Liver (tissue), 8 donors: ENCODE measurements at regions not wholly inside any gene's neighbourhood (a gene's known extent, or its start where the extent isn't known, plus 50 kb on each side); places are given as distances from the start of the nearest gene placed in this dataset.
"Not testable (repeated sequence)": the region's sequence is repeated elsewhere in the genome, so short reads cannot be mapped to it uniquely, and the experiment has no call there.

Experiments
- DNase-seq: peaks from one replicate; pipeline ENCODE4 v3.0.0-alpha.2; 2017; ENCODE audit warnings: low spot score
- H3K27ac ChIP-seq, 2 donors: one replicate each; pipeline ENCODE4 v1.7.0; 2013; ENCODE audit warnings: inconsistent platforms in 2 of 2, low read length in 2 of 2, control low read depth in 1 of 2, low read depth in 1 of 2, mild to moderate bottlenecking in 1 of 2
- H3K27me3 ChIP-seq, 4 donors: one replicate each; pipeline versions ENCODE4 v1.6.1 to v1.7.0; 2013; ENCODE audit warnings: low read length in 3 of 4, inconsistent platforms in 1 of 4, mild to moderate bottlenecking in 1 of 4, moderate library complexity in 1 of 4; ENCODE audit not compliant: control insufficient read depth in 4 of 4, insufficient read depth in 4 of 4
- H3K36me3 ChIP-seq, 4 donors: one replicate each; pipeline versions ENCODE4 v1.6.1 to v1.7.0; 2013; ENCODE audit warnings: low read length in 3 of 4, mild to moderate bottlenecking in 3 of 4, low read depth in 1 of 4, moderate library complexity in 1 of 4; ENCODE audit not compliant: control insufficient read depth in 4 of 4, insufficient read depth in 3 of 4
- H3K4me1 ChIP-seq, 4 donors: one replicate each; pipeline versions ENCODE4 v1.6.1 to v1.7.0; 2013; ENCODE audit warnings: low read length in 3 of 4, mild to moderate bottlenecking in 3 of 4, moderate library complexity in 1 of 4; ENCODE audit not compliant: control insufficient read depth in 4 of 4, insufficient read depth in 4 of 4
- H3K4me3 ChIP-seq, 3 donors: one replicate each; pipeline versions ENCODE4 v1.6.1 to v1.7.0; 2013; ENCODE audit warnings: low read length in 3 of 3, control low read depth in 1 of 3, low read depth in 1 of 3, mild to moderate bottlenecking in 1 of 3
- H3K9ac ChIP-seq, 2 donors: one replicate each; pipeline ENCODE4 v1.7.0; 2013; ENCODE audit warnings: low read length in 2 of 2, mild to moderate bottlenecking in 2 of 2, moderate library complexity in 2 of 2, control low read depth in 1 of 2, low read depth in 1 of 2
- H3K9me3 ChIP-seq, 4 donors: one replicate each; pipeline versions ENCODE4 v1.6.1 to v1.7.0; 2013; ENCODE audit warnings: low read length in 3 of 4; ENCODE audit not compliant: control insufficient read depth in 4 of 4
- ATF3 ChIP-seq: IDR thresholded peaks from 2 replicates; pipeline ENCODE4 v1.6.1; 2016; ENCODE audit warnings: antibody characterized with exemption
- CTCF ChIP-seq: fragments of 150-350 bp; IDR thresholded peaks from 2 replicates; pipeline ENCODE4 v1.5.1; 2017; ENCODE audit warnings: improper control_type of control experiment, low read depth, low read length; ENCODE audit not compliant: missing input control
- FOXA1 ChIP-seq: IDR thresholded peaks from 2 replicates; pipeline ENCODE4 v1.6.1; 2016; ENCODE audit warnings: antibody characterized with exemption
- FOXA2 ChIP-seq: IDR thresholded peaks from 2 replicates; pipeline ENCODE4 v1.6.1; 2016; ENCODE audit warnings: antibody characterized with exemption
- GABPA ChIP-seq, 2 donors: IDR thresholded peaks in 1 of 2; conservative IDR thresholded peaks in 1 of 2; 2 replicates each; pipeline ENCODE4 v1.6.1; 2016; ENCODE audit warnings: antibody characterized with exemption in 2 of 2, mild to moderate bottlenecking in 1 of 2, moderate library complexity in 1 of 2
- HNF4A ChIP-seq, 2 donors: conservative IDR thresholded peaks; 2 replicates each; pipeline ENCODE4 v1.6.1; 2016; ENCODE audit warnings: antibody characterized with exemption in 2 of 2, mild to moderate bottlenecking in 2 of 2
- HNF4G ChIP-seq: IDR thresholded peaks from 2 replicates; pipeline ENCODE4 v1.6.1; 2016; ENCODE audit warnings: antibody characterized with exemption
- JUND ChIP-seq, 2 donors: IDR thresholded peaks; 2 replicates each; pipeline ENCODE4 v1.6.1; 2016; ENCODE audit warnings: antibody characterized with exemption in 2 of 2
- MAX ChIP-seq: IDR thresholded peaks from 2 replicates; pipeline ENCODE4 v1.6.1; 2016; ENCODE audit warnings: antibody characterized with exemption
- NR2F2 ChIP-seq: IDR thresholded peaks from 2 replicates; pipeline ENCODE4 v1.6.1; 2016; ENCODE audit warnings: antibody characterized with exemption
- RAD21 ChIP-seq, 2 donors: IDR thresholded peaks; 2 replicates each; pipeline ENCODE4 v1.6.1; 2016; ENCODE audit warnings: antibody characterized with exemption in 2 of 2, mild to moderate bottlenecking in 2 of 2
- RXRA ChIP-seq, 2 donors: IDR thresholded peaks; 2 replicates each; pipeline ENCODE4 v1.6.1; 2017 to 2018; ENCODE audit warnings: antibody characterized with exemption in 2 of 2, mild to moderate bottlenecking in 1 of 2
- YY1 ChIP-seq: IDR thresholded peaks from 2 replicates; pipeline ENCODE4 v1.6.1; 2016; ENCODE audit warnings: antibody characterized with exemption, mild to moderate bottlenecking
- ZBTB33 ChIP-seq: IDR thresholded peaks from 2 replicates; pipeline ENCODE4 v1.6.1; 2016; ENCODE audit warnings: antibody characterized with exemption
- WGBS: extraction: QIAGEN DNeasy Blood & Tissue Kit; methylation state at CpG from one replicate; pipeline ENCODE4 v1.1.7; 2013; 5-methylcytosine and 5-hydroxymethylcytosine counted together
- donor health status: healthy.
- donor health status: healthy.
- donor health status: healthy.
- donor health status: healthy.
- donor health status: healthy.

GRCh38 chr11:33974804-33975203 is 76.7 kb upstream of the CAPRIN1 start:
- DNase-seq: no peak
- H3K27me3 ChIP-seq: no peaks in the 10 kb centered on the region
- TF ChIP-seq GABPA (IDR thresholded peaks at IDR 0.05 in 1 of 2, conservative IDR thresholded peaks at IDR 0.05 in 1 of 2) (no peak), HNF4A (conservative IDR thresholded peaks at IDR 0.05) (no peak), FOXA2 (no peak), RXRA (IDR thresholded peaks at IDR 0.05) (no peak), HNF4G (no peak), RAD21 (IDR thresholded peaks at IDR 0.05) (no peak), CTCF (no peak), ATF3 (no peak), YY1 (no peak)
- H3K9ac ChIP-seq: no peak overlapping the region
- no peak overlapping the region for H3K27ac ChIP-seq
- WGBS: 78% methylated on average over 4 of the region's 4 CpGs
- no peaks in the 10 kb centered on the region for H3K9me3 ChIP-seq
- no peak overlapping the region for H3K4me3 ChIP-seq
- no peaks in the 10 kb centered on the region for H3K36me3 ChIP-seq
- no peaks in the 10 kb centered on the region for H3K4me1 ChIP-seq

- not testable (repeated sequence) for H3K36me3 ChIP-seq, H3K27me3 ChIP-seq, H3K4me3 ChIP-seq, H3K9me3 ChIP-seq, H3K27ac ChIP-seq, H3K4me1 ChIP-seq, DNase-seq, H3K9ac ChIP-seq
- WGBS: 54% methylated on average over 12 of the region's 12 CpGs
These were observed 79.7 kb upstream of the LMO2 start for GRCh38 chr11:33971530-33971929.

GRCh38 chr11:33970984-33971466 is 79.1 kb upstream of the LMO2 start:
- H3K27ac ChIP-seq: no peak overlapping the region
- H3K4me3 ChIP-seq: no peak overlapping the region
- no peaks in the 10 kb centered on the region for H3K36me3 ChIP-seq
- H3K4me1 ChIP-seq: no peaks in the 10 kb centered on the region
- peaks cover 0 to 2% (median 0%) of the 10 kb centered on the region in 4 donors for H3K27me3 ChIP-seq
- H3K9ac ChIP-seq: no peak overlapping the region
- H3K9me3 ChIP-seq: no peaks in the 10 kb centered on the region
- TF ChIP-seq RXRA (IDR thresholded peaks at IDR 0.05) (no peak), JUND (IDR thresholded peaks at IDR 0.05) (no peak), HNF4G (no peak), NR2F2 (no peak), ATF3 (no peak), CTCF (peak; percentile 63), MAX (no peak), FOXA1 (no peak), ZBTB33 (no peak), GABPA (IDR thresholded peaks at IDR 0.05 in 1 of 2, conservative IDR thresholded peaks at IDR 0.05 in 1 of 2) (no peak), RAD21 (IDR thresholded peaks at IDR 0.05) (peak; percentile 86 to 91)
- peak; percentile 57 for DNase-seq
- 22% methylated on average over 8 of the region's 8 CpGs for WGBS
